ENCODE measurements at regions not wholly inside any gene's neighbourhood (a gene's known extent, or its start where the extent isn't known, plus 50 kb on each side); places are given as distances from the start of the nearest gene placed in this dataset.

- peak; percentile 98 for DNase-seq
These were observed 407.6 kb upstream of the CADM1 start for GRCh38 chr11:115911613-115912346.

- DNase-seq = no peak
These were observed 406.2 kb upstream of the CADM1 start for GRCh38 chr11:115910379-115910778.

- DNase-seq = no peak
These were observed 402.0 kb upstream of the CADM1 start for GRCh38 chr11:115906171-115906570.

- DNase-seq = no peak
These were observed 401.3 kb upstream of the CADM1 start for GRCh38 chr11:115905341-115906000.

GRCh38 chr11:115903179-115903578 lies 399.0 kb upstream of the CADM1 start:
- DNase-seq = no peak

GRCh38 chr11:115901069-115901468 lies 396.9 kb upstream of the CADM1 start:
- DNase-seq = no peak

GRCh38 chr11:115900111-115900510 lies 395.9 kb upstream of the CADM1 start:
- no peak for DNase-seq

GRCh38 chr11:115897707-115898106 lies 393.5 kb upstream of the CADM1 start:
- DNase-seq = no peak

- no peak for DNase-seq
These were observed 391.9 kb upstream of the CADM1 start for GRCh38 chr11:115896084-115896483.

GRCh38 chr11:115895594-115895993 lies 391.4 kb upstream of the CADM1 start:
- DNase-seq = no peak

- DNase-seq = peak; percentile 57
These were observed 390.0 kb upstream of the CADM1 start for GRCh38 chr11:115894176-115894575.

- no peak for DNase-seq
These were observed 389.4 kb upstream of the CADM1 start for GRCh38 chr11:115893461-115894099.

- no peak for DNase-seq
These were observed 387.8 kb upstream of the CADM1 start for GRCh38 chr11:115892016-115892415.

GRCh38 chr11:115891581-115891980 lies 387.4 kb upstream of the CADM1 start:
- DNase-seq = no peak

GRCh38 chr11:115890500-115890899 lies 386.3 kb upstream of the CADM1 start:
- no peak for DNase-seq

GRCh38 chr11:115889712-115890111 lies 385.5 kb upstream of the CADM1 start:
- no peak for DNase-seq

GRCh38 chr11:115887727-115888126 lies 383.5 kb upstream of the CADM1 start:
- no peak for DNase-seq

GRCh38 chr11:115887316-115887715 lies 383.1 kb upstream of the CADM1 start:
- DNase-seq = no peak

- DNase-seq = no peak
These were observed 382.2 kb upstream of the CADM1 start for GRCh38 chr11:115886422-115886733.

- no peak for DNase-seq
These were observed 381.6 kb upstream of the CADM1 start for GRCh38 chr11:115885535-115886421.

GRCh38 chr11:115884800-115885534 lies 380.8 kb upstream of the CADM1 start:
- no peak for DNase-seq

GRCh38 chr11:115874843-115875242 lies 370.6 kb upstream of the CADM1 start:
- no peak for DNase-seq

GRCh38 chr11:115873813-115874212 lies 369.6 kb upstream of the CADM1 start:
- DNase-seq = no peak
